Anterior cingulate cortex (tissue), 58 donors: ENCODE measurements at regions not wholly inside any gene's neighbourhood (a gene's known extent, or its start where the extent isn't known, plus 50 kb on each side); places are given as distances from the start of the nearest gene placed in this dataset.

ENCODE experiments used
- DNase-seq, 58 donors: peaks; one replicate each; lab custom pipeline; 2025; lab: John Stamatoyannopoulos, UW

DNA sequence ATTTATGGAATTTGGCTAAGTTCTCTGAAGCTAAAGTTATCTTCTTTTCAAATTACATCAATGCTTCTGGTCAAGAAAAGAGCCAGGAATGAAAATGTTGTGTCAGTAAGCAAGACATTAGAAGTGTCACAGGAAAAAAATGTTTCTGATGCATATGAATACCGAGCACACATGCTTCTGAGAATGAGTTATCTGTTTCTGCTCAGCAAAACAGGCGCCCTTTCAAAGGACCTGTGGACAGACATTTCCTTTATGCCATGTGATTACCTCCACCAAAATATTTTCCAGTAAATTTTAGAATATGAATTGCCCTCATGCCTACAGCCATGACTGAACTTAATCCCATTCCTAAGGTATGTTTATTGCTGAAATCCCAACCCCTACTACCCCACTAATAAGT lies 55.4 kb upstream of the RNF180 start:
- DNase-seq: no peak

- no peak for DNase-seq
Measured at GRCh38 chr5:64108674-64109073, 57.0 kb upstream of the RNF180 start.

- no peak for DNase-seq
Measured at GRCh38 chr5:64100203-64100602, 65.4 kb upstream of the RNF180 start.

- DNase-seq: no peak
Measured at GRCh38 chr5:64096771-64097170, 68.9 kb upstream of the RNF180 start.

DNA sequence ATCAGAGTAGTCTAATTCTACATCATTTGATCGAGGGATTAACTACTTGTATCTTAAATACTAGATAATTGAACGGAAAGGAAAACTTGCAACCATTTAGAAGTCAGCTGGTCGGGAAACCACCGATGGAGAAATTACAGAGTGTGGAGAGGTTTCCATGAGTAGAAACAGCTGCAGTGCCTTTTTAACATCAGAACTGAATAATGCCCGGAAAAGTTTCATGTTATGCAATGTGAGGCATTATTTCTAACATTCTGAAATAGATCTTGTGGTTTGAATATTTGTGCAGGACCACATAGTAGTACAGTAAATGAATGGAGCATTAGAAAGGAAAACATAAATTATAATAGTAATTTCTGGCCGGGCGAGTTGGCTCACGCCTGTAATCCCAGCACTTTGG lies 88.1 kb upstream of the RNF180 start:
- no peak for DNase-seq

- DNase-seq: peak in 5 of 58 donors; percentile 1 to 13 (median 3)
Measured at GRCh38 chr5:64074533-64074932, 91.1 kb upstream of the RNF180 start.

GRCh38 chr5:64069486-64069885 lies 96.2 kb upstream of the RNF180 start:
- DNase-seq: no peak

- no peak for DNase-seq
Measured at GRCh38 chr5:64050296-64050695, 88.1 kb upstream of the HTR1A start.

DNA sequence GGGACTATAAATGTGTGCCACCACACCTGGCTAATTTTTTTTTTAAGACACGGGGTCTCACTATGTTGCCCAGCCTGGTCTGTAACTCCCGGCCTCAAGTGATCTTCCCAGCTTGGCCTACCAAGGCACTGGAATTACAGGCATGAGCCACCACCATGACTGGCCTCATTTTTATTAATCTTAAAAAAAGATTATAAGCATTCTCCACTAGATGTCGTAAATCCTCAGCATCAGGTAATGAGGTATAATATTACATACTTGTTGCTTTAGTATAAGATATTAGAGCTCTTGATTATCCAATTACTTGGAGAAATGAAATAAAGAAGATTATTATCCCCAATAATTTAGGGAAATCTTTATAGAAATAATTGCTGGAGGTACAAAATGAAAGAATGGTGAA lies 78.2 kb upstream of the HTR1A start:
- DNase-seq: no peak

DNA sequence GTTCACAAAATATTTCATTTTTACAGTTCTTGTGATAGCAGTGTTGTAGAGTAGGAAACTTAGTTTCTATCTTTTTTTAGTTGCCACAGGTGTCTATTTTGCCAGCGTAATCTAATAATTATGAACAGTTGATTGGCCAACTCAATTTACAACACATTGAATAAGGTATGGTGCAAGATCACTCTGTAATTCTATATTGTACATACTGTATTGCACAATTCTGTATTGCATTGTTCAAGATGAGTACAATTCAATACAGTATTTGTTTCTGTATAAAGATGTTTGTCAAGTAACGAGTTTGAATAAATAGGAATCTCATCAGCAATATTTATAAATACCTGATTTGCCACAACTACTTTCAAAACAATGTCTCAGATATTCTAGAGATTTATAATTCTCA lies 64.2 kb upstream of the HTR1A start:
- no peak for DNase-seq

DNA sequence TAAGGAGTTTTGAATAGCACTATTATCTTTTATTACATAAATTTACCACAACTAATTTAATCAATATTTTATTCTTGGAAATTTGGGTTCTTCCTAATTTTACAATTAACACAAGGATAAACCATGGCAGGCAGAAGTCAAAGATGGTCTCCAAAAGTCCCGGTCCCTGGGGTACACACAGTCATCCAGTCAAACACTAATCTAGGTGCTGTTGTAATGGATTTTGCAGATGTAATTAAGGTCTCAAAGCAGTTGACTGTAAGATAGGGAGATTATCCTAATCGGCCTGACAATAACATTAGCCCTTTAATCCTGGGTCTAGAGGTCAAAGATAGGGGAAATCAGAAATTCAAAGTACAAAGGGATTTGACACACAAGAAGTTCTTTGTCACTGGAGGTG lies 57.5 kb upstream of the HTR1A start:
- DNase-seq: no peak

DNA sequence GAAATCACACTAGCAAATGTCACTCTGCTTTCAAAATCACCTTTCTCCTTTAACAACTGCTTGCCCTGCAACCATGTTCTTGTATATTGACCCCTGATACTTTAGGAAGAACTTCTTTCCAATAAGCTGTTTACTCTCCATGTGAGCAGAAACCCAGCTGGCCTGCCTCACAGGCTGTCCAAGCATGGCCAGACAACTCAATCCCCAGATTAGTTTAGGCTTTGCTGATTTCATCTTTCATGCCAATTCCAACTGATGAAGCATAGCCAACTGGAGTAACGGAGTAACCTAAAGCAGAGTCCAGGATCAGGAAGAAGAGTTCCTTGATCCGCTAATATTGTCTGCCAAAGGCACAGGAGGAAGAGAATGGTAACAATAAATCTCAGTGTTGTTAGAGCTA lies 56.7 kb upstream of the HTR1A start:
- DNase-seq: no peak

DNA sequence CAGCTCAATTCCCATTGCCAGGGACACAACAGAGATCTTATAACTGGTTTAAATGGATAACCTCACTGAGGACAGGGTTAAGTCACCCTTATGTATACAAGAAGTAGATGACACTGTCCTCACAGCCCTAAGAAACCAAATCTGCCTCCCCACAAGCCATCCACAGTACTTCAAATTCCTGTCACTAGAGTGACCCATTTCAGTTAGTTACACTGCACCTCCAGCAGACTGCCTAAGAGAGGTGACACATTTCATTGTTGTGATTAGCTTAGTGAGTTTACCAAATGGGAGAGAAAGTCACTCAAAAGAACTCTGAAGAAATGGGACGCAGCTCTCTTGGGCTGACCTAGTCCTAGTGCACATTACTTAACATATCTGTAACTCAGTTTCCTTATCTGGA lies 53.6 kb upstream of the HTR1A start:
- no peak for DNase-seq
